Neutrophil (primary cell): ENCODE measurements at regions not wholly inside any gene's neighbourhood (a gene's known extent, or its start where the extent isn't known, plus 50 kb on each side); places are given as distances from the start of the nearest gene placed in this dataset.

Experiments used
- H3K27ac ChIP-seq: fragments of 200-600 bp; sonication (generic); 2 replicates; pipeline ENCODE4 v1.5.1; 2016; ENCODE audit warnings: mild to moderate bottlenecking, moderate library complexity
- H3K27me3 ChIP-seq: fragments of 200-600 bp; sonication (generic); 2 replicates; pipeline ENCODE4 v1.6.0; 2016; ENCODE audit warnings: mild to moderate bottlenecking
- H3K36me3 ChIP-seq: fragments of 200-600 bp; sonication (generic); 2 replicates; pipeline ENCODE4 v1.5.1; 2017
- H3K4me1 ChIP-seq, 2 experiments: fragments of 200-600 bp in 1 of 2; sonication (generic) in 1 of 2; 1 replicate in 1 of 2; 2 replicates in 1 of 2; pipeline versions ENCODE4 v1.5.1 to v1.6.1; 2013 to 2016; ENCODE audit warnings: low read depth in 1 of 2, low read length in 1 of 2, mild to moderate bottlenecking in 1 of 2, moderate library complexity in 1 of 2; ENCODE audit not compliant: control insufficient read depth in 1 of 2, insufficient read depth in 1 of 2
- H3K4me3 ChIP-seq, 2 experiments: fragments of 200-600 bp in 1 of 2; sonication (generic) in 1 of 2; 1 replicate in 1 of 2; 2 replicates in 1 of 2; pipeline ENCODE4 v1.5.1; 2013 to 2016; ENCODE audit warnings: low read depth in 1 of 2, low read length in 1 of 2, mild to moderate bottlenecking in 1 of 2, moderate library complexity in 1 of 2
- H3K9me3 ChIP-seq: fragments of 200-600 bp; sonication (generic); 2 replicates; pipeline ENCODE4 v1.5.1; 2016
- CTCF ChIP-seq: fragments of 200-600 bp; sonication (generic); IDR thresholded peaks from 2 replicates; pipeline ENCODE4 v1.5.1; 2016; ENCODE audit warnings: antibody characterized with exemption

- Histone ChIP-seq H3K4me1 (peaks cover 0 to 23% of the 10 kb centered on the region in 2 experiments), H3K4me3 (no peak overlapping the region), H3K27me3 (no peaks in the 10 kb centered on the region), H3K36me3 (no peaks in the 10 kb centered on the region), H3K9me3 (no peaks in the 10 kb centered on the region), H3K27ac (peak overlapping the region; percentile 94)
- no peak for TF ChIP-seq CTCF
These were observed 270.4 kb upstream of the RBMY1B start for GRCh38 chrY:21240662-21241310.

GRCh38 chrY:21242793-21243192, 268.3 kb upstream of the RBMY1B start:
- H3K27ac ChIP-seq: no peak overlapping the region
- TF ChIP-seq CTCF: no peak
- H3K4me1 ChIP-seq: peaks cover 0 to 23% of the 10 kb centered on the region in 2 experiments
- H3K9me3 ChIP-seq: no peaks in the 10 kb centered on the region
- no peaks in the 10 kb centered on the region for H3K27me3 ChIP-seq
- no peaks in the 10 kb centered on the region for H3K36me3 ChIP-seq
- no peak overlapping the region for H3K4me3 ChIP-seq

- H3K4me3 ChIP-seq: no peak overlapping the region
- H3K9me3 ChIP-seq: no peaks in the 10 kb centered on the region
- no peak overlapping the region for H3K27ac ChIP-seq
- no peaks in the 10 kb centered on the region for H3K36me3 ChIP-seq
- TF ChIP-seq CTCF: no peak
- peaks cover 0 to 2% of the 10 kb centered on the region in 2 experiments for H3K4me1 ChIP-seq
- H3K27me3 ChIP-seq: no peaks in the 10 kb centered on the region
These were observed 264.4 kb upstream of the RBMY1B start for GRCh38 chrY:21246780-21247179.

- Histone ChIP-seq H3K36me3 (no peaks in the 10 kb centered on the region), H3K27me3 (no peaks in the 10 kb centered on the region), H3K27ac (no peak overlapping the region), H3K4me3 (no peak overlapping the region), H3K9me3 (no peaks in the 10 kb centered on the region), H3K4me1 (no peaks in the 10 kb centered on the region)
- no peak for TF ChIP-seq CTCF
These were observed 262.5 kb upstream of the RBMY1B start for GRCh38 chrY:21248591-21248990.

- peaks cover 0 to 9% of the 10 kb centered on the region in 2 experiments for H3K4me1 ChIP-seq
- H3K9me3 ChIP-seq: no peaks in the 10 kb centered on the region
- H3K4me3 ChIP-seq: no peak overlapping the region
- no peaks in the 10 kb centered on the region for H3K36me3 ChIP-seq
- no peaks in the 10 kb centered on the region for H3K27me3 ChIP-seq
- H3K27ac ChIP-seq: no peak overlapping the region
- no peak for TF ChIP-seq CTCF
These were observed 257.5 kb upstream of the RBMY1B start for GRCh38 chrY:21253455-21254248.
